Stimulated activated CD8-positive, alpha-beta memory T cell treated with anti-CD3 and anti-CD28 coated beads, Interleukin-4, amount 100 ng/mL, for 1 hour (primary cell): ENCODE measurements at regions not wholly inside any gene's neighbourhood (a gene's known extent, or its start where the extent isn't known, plus 50 kb on each side); places are given as distances from the start of the nearest gene placed in this dataset.
"Not testable (repeated sequence)": the region's sequence is repeated elsewhere in the genome, so short reads cannot be mapped to it uniquely, and the experiment has no call there.

ENCODE experiments used
- DNase-seq, 2 donors: peaks; one replicate each; pipeline ENCODE4 v3.0.0-alpha.2; 2020; ENCODE audit warnings: low read depth in 2 of 2, low spot score in 1 of 2

GRCh38 chr21:17682924-17683323, 70.2 kb upstream of the BTG3 start:
- DNase-seq, result no peak

GRCh38 chr21:17679002-17679600, 66.4 kb upstream of the BTG3 start:
- DNase-seq, result no peak

GRCh38 chr21:17676930-17677329, 64.2 kb upstream of the BTG3 start:
- not testable (repeated sequence) for DNase-seq

GRCh38 chr21:17674106-17674505, 61.4 kb upstream of the BTG3 start:
- DNase-seq, result no peak

- no peak for DNase-seq
Observed at GRCh38 chr21:17673261-17674020, 60.7 kb upstream of the BTG3 start.

- DNase-seq, result no peak
Observed at GRCh38 chr21:17671733-17672132, 59.0 kb upstream of the BTG3 start.

GRCh38 chr21:17668479-17669140, 55.9 kb upstream of the BTG3 start:
- no peak for DNase-seq

GRCh38 chr21:17667256-17667655, 54.6 kb upstream of the BTG3 start:
- no peak for DNase-seq
